ENCODE measurements at regions not wholly inside any gene's neighbourhood (a gene's known extent, or its start where the extent isn't known, plus 50 kb on each side); places are given as distances from the start of the nearest gene placed in this dataset.

GRCh38 chr21:22892028-22892427, 1893.8 kb downstream of the NCAM2 start (continued):
- TF ChIP-seq POLR2AphosphoS2 (IDR thresholded peaks at IDR 0.05; ENCODE audit: low read depth, low read length), result no peak
- TF ChIP-seq CREB1 (IDR thresholded peaks at IDR 0.05; ENCODE audit: low read depth), result no peak
- no peak for TF ChIP-seq MEF2A (IDR thresholded peaks at IDR 0.05; ENCODE audit: insufficient read depth, low read depth, low read length)
- no peak for TF ChIP-seq RBBP5 (conservative IDR thresholded peaks at IDR 0.05)
- TF ChIP-seq ATF7 (IDR thresholded peaks at IDR 0.05; ENCODE audit: low read depth), result no peak
- TF ChIP-seq TBL1XR1 (IDR thresholded peaks at IDR 0.05; ENCODE audit: low read depth, low read length), result no peak

GRCh38 chr21:22892740-22893139, 1894.5 kb downstream of the NCAM2 start:
- intact Hi-C loops (cut with micrococcal nuclease; ENCODE audit: unreplicated experiment) (no loop called here), in situ Hi-C loops (cut with MboI) (no loop called here)
- POLR2A ChIA-PET, result no interaction called here
- Histone ChIP-seq H3K9ac (ENCODE audit: control insufficient read depth, insufficient read depth, low read length) (no peak overlapping the region), H3K27me3 (replicated peaks in 1 of 2; ENCODE audit: control insufficient read depth in 2 of 2, insufficient read depth in 2 of 2, low read length in 1 of 2) (no peaks in the 10 kb centered on the region), H4K20me1 (ENCODE audit: control insufficient read depth, insufficient read depth) (no peaks in the 10 kb centered on the region), H3K27ac (ENCODE audit: control insufficient read depth, insufficient read depth) (no peak overlapping the region), H3K4me3 (no peak overlapping the region), H2AFZ (ENCODE audit: control insufficient read depth, low read depth, low read length) (no peak overlapping the region), H3K36me3 (ENCODE audit: control insufficient read depth in 2 of 2, insufficient read depth in 2 of 2, low read length in 1 of 2) (no peaks in the 10 kb centered on the region), H3K4me2 (ENCODE audit: control insufficient read depth, insufficient read depth) (no peak overlapping the region), H3K9me3 (replicated peaks; ENCODE audit: control insufficient read depth, insufficient read depth, low read length) (no peaks in the 10 kb centered on the region), H3K4me1 (ENCODE audit: control insufficient read depth, insufficient read depth, low read length) (no peaks in the 10 kb centered on the region), H3K79me2 (ENCODE audit: control insufficient read depth, insufficient read depth, low read length) (no peaks in the 10 kb centered on the region)
- RAD21 ChIA-PET (ENCODE audit: unreplicated experiment), result no interaction called here
- FAIRE-seq (no peak), ATAC-seq (no peak), DNase-seq (ENCODE audit: low read depth, low spot score) (no peak)
- no TSS peak for BruUV-seq (replicated peaks)
- WGBS (ENCODE audit: insufficient coverage, insufficient replicate concordance, low lambda C conversion rate, missing lambda C conversion rate), result 15% methylated on average over 1 of the region's 1 CpG
- SMC1A ChIA-PET (ENCODE audit: uncharacterized antibody, unreplicated experiment), result no interaction called here
- CTCF ChIA-PET, result no interaction called here
- TF ChIP-seq ZBTB4 (CRISPR knock-in tag; IDR thresholded peaks at IDR 0.05), result no peak
- TF ChIP-seq RUNX3 (IDR thresholded peaks at IDR 0.05; ENCODE audit: low read length), result no peak
- no peak for TF ChIP-seq E2F8 (IDR thresholded peaks at IDR 0.05; ENCODE audit: low read depth, partially characterized antibody)
- TF ChIP-seq CBFB (IDR thresholded peaks at IDR 0.05; ENCODE audit: low read depth), result no peak
- TF ChIP-seq IRF4 (IDR thresholded peaks at IDR 0.05; ENCODE audit: low read depth, low read length), result no peak
- no peak for TF ChIP-seq CHD1 (IDR thresholded peaks at IDR 0.05; ENCODE audit: low read depth, low read length)
- TF ChIP-seq TBL1XR1 (IDR thresholded peaks at IDR 0.05; ENCODE audit: low read depth, low read length), result no peak
- TF ChIP-seq ZSCAN29 (IDR thresholded peaks at IDR 0.05), result no peak
- TF ChIP-seq TCF3 (IDR thresholded peaks at IDR 0.05; ENCODE audit: borderline replicate concordance, insufficient read depth, low read depth, low read length), result no peak
- no peak for TF ChIP-seq POU2F2 (IDR thresholded peaks at IDR 0.05; ENCODE audit: borderline replicate concordance, low read depth, low read length)
- TF ChIP-seq NRF1 (conservative IDR thresholded peaks at IDR 0.05; ENCODE audit: low read depth, low read length), result no peak
- TF ChIP-seq HDAC6 (IDR thresholded peaks at IDR 0.05; ENCODE audit: unreplicated experiment), result no peak
- TF ChIP-seq NKRF (conservative IDR thresholded peaks at IDR 0.05), result no peak
- no peak for TF ChIP-seq ZNF622 (IDR thresholded peaks at IDR 0.05)
